Nephron progenitor cell (in vitro differentiated cells): ENCODE measurements at regions not wholly inside any gene's neighbourhood (a gene's known extent, or its start where the extent isn't known, plus 50 kb on each side); places are given as distances from the start of the nearest gene placed in this dataset.

Experiments
- DNase-seq: peaks from one replicate; pipeline ENCODE4 v3.0.0; 2021
- H3K27ac Mint-ChIP-seq: 2 replicates; pipeline ENCODE4 v1.8.0; 2021; ENCODE audit warnings: mild to moderate bottlenecking, moderate library complexity, mixed read lengths
- H3K27me3 Mint-ChIP-seq: 2 replicates; pipeline ENCODE4 v1.8.0; 2021; ENCODE audit warnings: mild to moderate bottlenecking, low read depth, mixed read lengths; ENCODE audit not compliant: poor library complexity
- H3K36me3 Mint-ChIP-seq: 2 replicates; pipeline ENCODE4 v1.8.0; 2021; ENCODE audit warnings: low read depth, mixed read lengths
- H3K4me1 Mint-ChIP-seq: 2 replicates; pipeline ENCODE4 v1.8.0; 2021; ENCODE audit warnings: mixed read lengths
- H3K4me3 Mint-ChIP-seq: 2 replicates; pipeline ENCODE4 v1.8.0; 2021; ENCODE audit warnings: mild to moderate bottlenecking, moderate library complexity, mixed read lengths
- H3K9me3 Mint-ChIP-seq: 2 replicates; pipeline ENCODE4 v1.8.0; 2021; ENCODE audit warnings: mild to moderate bottlenecking, moderate library complexity, mixed read lengths
- TF ChIP-seq, protein P1 (sequence below): fragments of 200-600 bp; sonication (generic); IDR thresholded peaks from 2 replicates; pipeline ENCODE4 v1.5.0; 2021; ENCODE audit warnings: antibody characterized with exemption

DNA sequence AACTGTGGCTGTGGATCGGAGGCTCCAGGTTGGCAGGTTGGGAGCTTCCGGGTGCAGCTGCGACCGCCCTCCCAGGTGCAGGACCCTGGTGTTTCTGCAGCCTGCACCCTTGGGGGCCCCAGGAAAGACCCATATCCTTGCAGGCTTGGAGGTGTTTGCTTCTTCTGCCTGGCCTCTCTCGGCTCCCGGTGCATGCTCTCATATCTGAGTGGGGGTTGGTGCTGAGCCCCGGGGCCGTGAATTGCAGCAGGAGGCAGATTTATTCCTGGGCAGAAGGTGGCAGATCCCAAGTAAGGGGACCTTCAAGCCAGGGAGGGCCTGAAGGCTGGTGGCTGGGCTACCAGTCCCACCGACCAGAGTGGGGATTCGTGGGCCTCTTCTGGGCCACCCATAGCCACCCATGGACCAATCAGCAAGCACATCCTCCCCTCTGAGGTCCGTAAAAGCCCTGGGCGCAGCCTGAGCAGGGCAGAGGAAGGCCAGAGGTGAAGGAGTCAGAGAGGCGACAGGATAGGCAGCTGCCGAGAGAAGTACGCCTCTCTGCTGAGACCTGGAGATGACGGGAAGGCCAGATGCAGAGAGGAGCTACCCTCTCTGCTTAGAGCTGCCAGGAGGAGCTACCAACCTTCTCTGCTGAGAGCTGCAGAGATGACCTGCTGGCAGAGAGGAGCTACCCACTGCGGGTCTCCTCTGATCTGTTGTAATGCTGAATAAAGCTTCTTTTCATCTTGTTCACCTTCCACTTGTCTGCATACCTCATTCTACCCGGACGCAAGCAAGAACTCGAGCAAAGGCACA lies 1279.0 kb upstream of the LRRTM1 start:
- TF ChIP-seq, protein P1, sequence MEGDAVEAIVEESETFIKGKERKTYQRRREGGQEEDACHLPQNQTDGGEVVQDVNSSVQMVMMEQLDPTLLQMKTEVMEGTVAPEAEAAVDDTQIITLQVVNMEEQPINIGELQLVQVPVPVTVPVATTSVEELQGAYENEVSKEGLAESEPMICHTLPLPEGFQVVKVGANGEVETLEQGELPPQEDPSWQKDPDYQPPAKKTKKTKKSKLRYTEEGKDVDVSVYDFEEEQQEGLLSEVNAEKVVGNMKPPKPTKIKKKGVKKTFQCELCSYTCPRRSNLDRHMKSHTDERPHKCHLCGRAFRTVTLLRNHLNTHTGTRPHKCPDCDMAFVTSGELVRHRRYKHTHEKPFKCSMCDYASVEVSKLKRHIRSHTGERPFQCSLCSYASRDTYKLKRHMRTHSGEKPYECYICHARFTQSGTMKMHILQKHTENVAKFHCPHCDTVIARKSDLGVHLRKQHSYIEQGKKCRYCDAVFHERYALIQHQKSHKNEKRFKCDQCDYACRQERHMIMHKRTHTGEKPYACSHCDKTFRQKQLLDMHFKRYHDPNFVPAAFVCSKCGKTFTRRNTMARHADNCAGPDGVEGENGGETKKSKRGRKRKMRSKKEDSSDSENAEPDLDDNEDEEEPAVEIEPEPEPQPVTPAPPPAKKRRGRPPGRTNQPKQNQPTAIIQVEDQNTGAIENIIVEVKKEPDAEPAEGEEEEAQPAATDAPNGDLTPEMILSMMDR: no peak
- no peak for DNase-seq
- Mint-ChIP-seq H3K27me3 (no peaks in the 10 kb centered on the region), H3K9me3 (no peaks in the 10 kb centered on the region), H3K27ac (no peak overlapping the region), H3K36me3 (no peaks in the 10 kb centered on the region), H3K4me3 (no peak overlapping the region), H3K4me1 (no peaks in the 10 kb centered on the region)

GRCh38 chr2:81576713-81577112 lies 1272.2 kb upstream of the LRRTM1 start:
- no peaks in the 10 kb centered on the region for H3K9me3 Mint-ChIP-seq
- no peaks in the 10 kb centered on the region for H3K4me1 Mint-ChIP-seq
- no peak overlapping the region for H3K4me3 Mint-ChIP-seq
- no peaks in the 10 kb centered on the region for H3K27me3 Mint-ChIP-seq
- no peaks in the 10 kb centered on the region for H3K36me3 Mint-ChIP-seq
- TF ChIP-seq, protein P1: no peak
- H3K27ac Mint-ChIP-seq: no peak overlapping the region
- no peak for DNase-seq

DNA sequence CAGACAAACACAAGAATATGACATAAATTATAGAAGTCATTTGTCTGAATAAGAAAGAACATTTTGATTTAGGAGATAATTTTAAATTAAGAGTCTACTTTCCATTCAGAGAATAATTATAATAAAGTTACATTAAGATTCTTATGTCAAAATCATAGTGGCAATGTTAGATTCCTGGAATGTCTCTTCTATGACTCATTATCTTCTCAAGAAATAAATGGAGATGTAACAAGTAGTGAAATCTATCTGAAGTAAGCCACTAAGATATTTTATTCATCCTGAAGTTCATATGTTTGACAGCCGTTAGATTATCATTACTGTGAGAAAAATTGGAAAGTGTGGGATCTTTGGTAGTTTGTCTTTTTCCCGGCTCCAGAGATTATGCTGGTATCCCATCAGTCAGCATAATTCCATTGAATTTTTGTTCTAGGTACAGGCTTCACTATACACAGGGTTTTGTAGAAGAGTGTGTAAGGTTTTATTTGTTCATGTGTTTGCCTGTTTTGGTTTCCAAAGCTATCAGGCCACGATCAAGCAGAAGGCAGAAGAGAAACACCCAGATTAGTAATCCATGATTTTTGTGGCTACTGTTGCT lies 1246.6 kb upstream of the LRRTM1 start:
- Mint-ChIP-seq H3K27ac (no peak overlapping the region), H3K9me3 (no peaks in the 10 kb centered on the region), H3K27me3 (no peaks in the 10 kb centered on the region), H3K36me3 (no peaks in the 10 kb centered on the region), H3K4me3 (no peak overlapping the region), H3K4me1 (no peaks in the 10 kb centered on the region)
- no peak for DNase-seq
- TF ChIP-seq, protein P1: no peak

DNA sequence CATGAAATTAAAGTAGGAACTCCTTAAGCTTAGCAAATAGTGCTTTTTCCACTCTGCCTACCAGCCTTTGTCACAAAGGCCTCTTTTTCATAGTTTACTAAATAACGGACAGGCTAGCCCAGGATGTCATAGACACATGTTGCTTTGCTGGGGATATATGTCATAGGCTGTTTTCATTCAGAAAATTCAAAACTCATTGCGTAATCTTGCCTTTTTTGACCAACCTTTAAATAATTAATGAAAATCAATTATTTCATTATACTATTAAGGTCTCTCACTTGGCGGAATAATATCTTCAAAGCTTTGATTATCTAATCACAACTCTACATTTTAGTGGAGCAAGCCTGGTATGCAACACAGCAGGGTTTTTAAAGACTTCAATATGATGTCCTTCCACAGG lies 1245.7 kb upstream of the LRRTM1 start:
- no peaks in the 10 kb centered on the region for H3K27me3 Mint-ChIP-seq
- H3K4me3 Mint-ChIP-seq: no peak overlapping the region
- H3K27ac Mint-ChIP-seq: no peak overlapping the region
- TF ChIP-seq, protein P1: no peak
- no peaks in the 10 kb centered on the region for H3K9me3 Mint-ChIP-seq
- no peak for DNase-seq
- no peaks in the 10 kb centered on the region for H3K4me1 Mint-ChIP-seq
- H3K36me3 Mint-ChIP-seq: no peaks in the 10 kb centered on the region

DNA sequence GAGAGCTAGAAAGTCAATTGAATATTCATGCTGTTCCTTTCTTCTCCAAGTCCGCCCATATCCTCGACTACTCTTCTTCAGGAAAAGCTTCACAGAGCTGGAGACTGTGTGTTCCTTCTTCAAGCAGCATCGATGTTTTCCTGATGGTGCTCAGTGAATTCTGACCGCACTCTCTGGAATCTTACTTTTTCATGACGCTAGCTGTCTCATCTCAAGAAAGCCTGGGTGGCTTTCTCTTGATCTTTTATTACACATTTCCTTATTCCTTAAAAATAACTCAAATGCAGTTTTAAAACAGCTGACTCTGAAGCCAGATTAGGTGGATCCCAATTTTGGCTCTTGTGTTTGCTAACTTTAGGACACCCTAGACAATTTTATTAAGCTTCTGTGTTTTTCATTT lies 1245.1 kb upstream of the LRRTM1 start:
- H3K4me3 Mint-ChIP-seq: no peak overlapping the region
- no peak overlapping the region for H3K27ac Mint-ChIP-seq
- DNase-seq: no peak
- TF ChIP-seq, protein P1: no peak
- H3K9me3 Mint-ChIP-seq: no peaks in the 10 kb centered on the region
- no peaks in the 10 kb centered on the region for H3K27me3 Mint-ChIP-seq
- H3K36me3 Mint-ChIP-seq: no peaks in the 10 kb centered on the region
- no peaks in the 10 kb centered on the region for H3K4me1 Mint-ChIP-seq

- TF ChIP-seq, protein P1: no peak
- no peaks in the 10 kb centered on the region for H3K27me3 Mint-ChIP-seq
- H3K4me3 Mint-ChIP-seq: no peak overlapping the region
- no peak for DNase-seq
- H3K27ac Mint-ChIP-seq: no peak overlapping the region
- no peaks in the 10 kb centered on the region for H3K9me3 Mint-ChIP-seq
- no peaks in the 10 kb centered on the region for H3K4me1 Mint-ChIP-seq
- H3K36me3 Mint-ChIP-seq: no peaks in the 10 kb centered on the region
Observed at GRCh38 chr2:81545626-81546025, 1241.1 kb upstream of the LRRTM1 start.
